GM21737 (cell line): ENCODE measurements at regions not wholly inside any gene's neighbourhood (a gene's known extent, or its start where the extent isn't known, plus 50 kb on each side); places are given as distances from the start of the nearest gene placed in this dataset.

Experiments used
- ATAC-seq: cut with Tn5 transposase; IDR thresholded peaks from one replicate; pipeline ENCODE4 v1.9.1; 2021; ENCODE audit warnings: mild to moderate bottlenecking, moderate library complexity; ENCODE audit not compliant: unreplicated experiment

DNA sequence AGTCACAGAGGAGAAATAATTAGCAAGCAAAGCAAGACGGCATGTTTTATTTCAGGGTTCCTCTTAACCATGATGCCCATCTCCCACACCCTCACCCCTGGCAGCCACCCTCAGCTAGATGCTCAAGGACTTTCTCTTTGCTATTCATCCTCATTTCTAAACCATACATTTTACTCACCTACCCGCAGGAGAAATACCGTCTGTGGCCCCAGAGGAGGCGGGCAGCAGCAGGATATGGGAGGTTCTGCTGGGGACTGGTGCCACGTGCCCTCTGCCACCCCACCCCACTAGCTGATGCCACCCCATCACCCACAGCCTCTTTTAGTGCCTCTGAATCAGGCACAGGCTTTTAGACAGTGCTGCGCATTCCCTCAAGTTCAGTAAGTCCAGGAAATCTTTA is 168.7 kb upstream of the ITGB1 start:
- ATAC-seq, result no peak

DNA sequence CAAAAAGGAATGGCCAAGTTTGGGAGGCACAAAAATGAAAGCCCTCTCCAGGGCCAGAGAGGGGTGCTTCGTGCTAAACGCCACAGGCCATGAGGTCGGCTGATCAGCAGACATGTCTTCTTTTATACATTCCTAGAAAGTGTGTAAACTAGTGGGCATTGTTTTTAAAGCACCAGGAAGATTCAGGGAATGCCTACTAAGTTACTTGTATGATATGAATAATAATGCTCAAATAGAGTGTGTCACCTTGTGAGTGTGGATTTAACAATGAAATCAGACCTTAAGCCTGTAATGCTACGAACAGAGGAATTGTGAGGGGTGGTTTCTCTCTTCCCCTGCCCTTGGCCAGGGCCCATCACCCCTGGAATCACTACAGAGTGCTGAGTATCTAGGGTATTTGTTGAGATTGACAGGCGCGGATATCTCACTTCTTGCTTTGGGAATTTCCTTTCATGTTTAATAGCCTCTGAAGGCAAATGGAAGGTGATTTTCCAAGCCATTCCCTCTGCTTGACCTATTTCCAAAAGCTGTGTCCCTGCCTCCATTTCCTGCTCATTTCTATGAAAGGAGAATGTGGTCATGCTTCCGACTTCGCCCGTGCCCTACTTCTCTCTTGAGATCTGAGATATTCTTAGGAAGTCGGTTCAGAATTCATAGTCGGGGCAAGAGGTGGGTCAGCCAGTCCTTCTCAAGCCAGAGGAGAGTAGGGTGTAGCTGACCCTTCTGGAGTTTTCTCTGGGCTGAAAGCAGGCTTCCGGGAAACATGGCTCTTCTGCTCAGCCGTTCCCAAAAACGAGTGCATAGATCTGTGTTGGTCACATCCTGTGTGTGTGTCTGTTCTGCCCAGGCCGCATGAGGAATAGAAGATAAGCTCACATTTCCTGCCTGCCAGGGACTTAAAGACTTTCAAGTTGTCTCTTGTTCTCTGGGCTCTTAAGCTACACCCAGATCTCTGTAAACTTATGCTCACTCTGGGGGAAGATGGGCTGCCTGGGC is 167.8 kb upstream of the ITGB1 start:
- ATAC-seq, result no peak

DNA sequence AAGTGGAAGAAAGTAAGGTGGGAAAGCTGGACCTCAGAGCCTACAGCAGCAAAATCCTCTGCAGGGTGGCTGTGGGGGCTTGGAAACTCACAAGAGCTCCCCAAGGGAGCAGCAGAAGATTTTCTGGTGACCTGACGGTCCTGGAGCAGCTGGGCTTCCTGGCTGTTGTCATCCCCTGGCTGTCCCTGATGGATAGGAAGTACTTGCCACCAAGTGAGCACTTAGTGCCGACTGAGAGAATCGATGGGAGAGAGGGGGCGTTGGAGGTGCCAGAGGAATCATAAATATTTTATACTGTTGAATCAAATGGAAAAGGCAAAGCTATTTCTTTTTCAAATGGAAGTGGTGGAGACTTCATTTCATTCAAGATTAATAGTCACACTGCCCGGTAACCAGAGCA is 167.1 kb upstream of the ITGB1 start:
- no peak for ATAC-seq

DNA sequence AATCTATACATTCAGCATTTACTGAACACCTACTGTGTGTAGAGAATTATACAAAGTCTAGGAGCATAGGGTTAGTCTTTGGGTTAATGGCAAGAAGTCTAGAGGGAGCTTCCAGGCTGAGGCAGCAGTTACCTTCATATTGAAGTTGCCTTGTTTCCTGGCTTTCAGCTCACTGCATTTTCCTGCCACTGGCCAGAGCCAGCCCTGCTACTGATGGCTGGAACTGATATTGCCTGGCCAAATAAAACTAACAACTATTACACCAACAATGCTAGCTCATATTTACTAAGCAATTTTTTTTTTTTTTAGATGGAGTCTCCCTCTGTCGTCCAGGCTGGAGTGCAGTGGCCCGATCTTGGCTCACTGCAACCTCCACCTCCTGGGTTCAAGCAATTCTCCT is 165.7 kb upstream of the ITGB1 start:
- no peak for ATAC-seq

DNA sequence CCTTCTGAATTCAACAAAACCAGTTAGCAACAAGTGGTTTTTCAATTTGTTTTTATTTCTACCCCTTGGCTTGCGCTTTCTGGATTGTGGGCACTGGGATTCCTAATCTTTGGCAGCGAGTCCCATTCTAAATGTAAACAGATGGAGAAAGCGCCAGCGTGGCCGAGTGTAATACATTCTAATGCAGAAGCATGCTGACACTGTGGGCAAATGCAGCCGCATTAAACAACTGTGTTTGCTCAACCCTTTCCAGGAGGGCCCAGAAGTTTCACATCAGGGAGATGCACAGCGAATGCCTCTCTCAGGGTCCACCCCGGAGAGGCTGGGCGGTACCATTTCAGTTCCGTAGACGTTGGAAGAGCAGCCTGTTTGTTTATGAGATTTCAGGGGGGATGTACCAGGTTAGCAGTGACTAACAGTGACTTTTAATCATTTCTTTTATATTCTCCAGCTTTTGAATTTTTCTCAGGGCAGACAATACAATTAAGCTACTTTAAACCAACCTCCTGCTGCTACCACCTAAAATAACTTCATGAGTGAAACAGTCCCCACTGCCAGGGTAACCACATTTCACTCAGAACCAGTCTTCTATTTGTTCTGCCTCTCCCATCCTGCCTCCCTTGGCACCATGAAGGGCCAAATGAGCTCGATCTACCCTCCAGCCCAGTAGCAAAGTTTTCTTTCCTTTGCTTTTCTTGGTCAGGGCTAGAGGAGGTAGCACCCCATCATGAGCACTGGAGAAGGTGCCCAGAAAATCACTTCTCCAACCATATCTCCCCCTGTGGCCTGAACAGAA is 164.2 kb upstream of the ITGB1 start:
- ATAC-seq, result no peak

DNA sequence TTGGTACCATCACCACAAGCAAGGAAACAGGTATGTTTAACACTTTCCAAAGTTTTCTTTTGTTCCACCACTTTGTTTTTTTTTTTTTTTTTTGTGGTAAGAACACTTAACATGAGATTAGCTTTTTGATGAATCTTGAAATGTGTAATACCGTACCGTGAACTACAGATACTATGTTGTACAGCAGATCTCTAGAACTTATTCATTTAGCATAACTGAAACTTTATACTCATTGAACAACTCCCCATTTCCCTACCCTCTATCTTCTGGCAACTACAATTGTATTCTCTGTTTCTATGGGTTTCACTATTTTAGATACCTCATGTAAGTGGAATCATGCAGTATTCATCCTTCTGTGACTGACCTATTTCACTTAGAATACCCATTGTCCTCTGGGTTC is 162.7 kb upstream of the ITGB1 start:
- no peak for ATAC-seq

DNA sequence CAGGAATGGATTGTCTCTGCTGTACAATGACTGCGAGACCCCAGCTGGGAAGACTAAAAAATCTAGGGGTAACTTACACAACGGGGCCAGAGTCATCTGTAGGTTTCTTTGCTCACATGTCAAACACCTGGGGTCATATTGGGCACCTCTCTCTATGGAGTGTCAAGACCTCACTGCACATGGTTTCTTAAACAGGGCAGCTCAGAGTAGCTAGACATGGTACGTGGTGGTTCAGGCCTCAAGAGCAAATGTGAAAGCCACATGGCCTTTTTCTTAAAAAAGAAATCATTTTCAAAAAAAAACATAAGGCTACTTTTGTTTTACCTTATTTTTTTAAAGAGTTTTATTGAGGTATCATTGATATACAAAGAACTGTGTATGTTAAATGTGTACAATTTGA is 162.2 kb upstream of the ITGB1 start:
- no peak for ATAC-seq

DNA sequence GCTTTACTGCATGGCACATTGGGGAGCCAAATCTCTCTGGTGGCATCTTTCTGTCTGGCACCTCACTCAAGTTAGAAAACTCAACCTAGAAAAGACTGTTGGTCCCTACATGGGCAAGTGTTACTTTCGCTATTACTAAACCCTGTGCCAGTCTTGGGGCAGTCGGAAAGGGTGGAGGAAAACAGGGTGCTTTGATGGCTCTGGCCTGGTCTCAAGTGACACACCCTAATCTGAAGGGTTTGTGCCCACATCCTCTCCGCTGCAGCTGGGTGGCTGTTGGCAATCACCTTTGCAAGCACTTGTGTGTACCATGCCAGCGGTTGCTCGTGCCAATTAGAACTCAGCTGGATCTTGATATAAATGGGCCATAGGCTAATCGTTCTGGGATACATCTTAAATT is 159.8 kb upstream of the ITGB1 start:
- ATAC-seq, result no peak

DNA sequence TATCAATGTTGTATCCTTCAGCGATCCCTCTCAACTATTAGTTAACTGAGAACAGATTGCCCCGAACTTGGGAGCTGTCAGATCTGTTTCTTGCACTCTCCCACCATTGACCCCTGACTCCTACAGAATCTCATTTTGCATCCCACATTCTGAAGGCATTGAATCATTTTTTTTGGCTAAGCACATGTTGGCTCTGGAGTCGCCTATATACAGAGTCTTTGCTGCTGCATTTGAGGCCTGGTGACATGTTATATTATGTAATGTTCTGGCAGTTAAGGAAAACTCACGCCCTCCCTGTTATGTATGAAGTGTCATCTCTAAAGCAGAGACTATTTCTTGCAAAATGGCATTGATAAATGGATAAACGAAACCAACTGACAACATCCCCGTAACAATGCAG is 159.2 kb upstream of the ITGB1 start:
- no peak for ATAC-seq

DNA sequence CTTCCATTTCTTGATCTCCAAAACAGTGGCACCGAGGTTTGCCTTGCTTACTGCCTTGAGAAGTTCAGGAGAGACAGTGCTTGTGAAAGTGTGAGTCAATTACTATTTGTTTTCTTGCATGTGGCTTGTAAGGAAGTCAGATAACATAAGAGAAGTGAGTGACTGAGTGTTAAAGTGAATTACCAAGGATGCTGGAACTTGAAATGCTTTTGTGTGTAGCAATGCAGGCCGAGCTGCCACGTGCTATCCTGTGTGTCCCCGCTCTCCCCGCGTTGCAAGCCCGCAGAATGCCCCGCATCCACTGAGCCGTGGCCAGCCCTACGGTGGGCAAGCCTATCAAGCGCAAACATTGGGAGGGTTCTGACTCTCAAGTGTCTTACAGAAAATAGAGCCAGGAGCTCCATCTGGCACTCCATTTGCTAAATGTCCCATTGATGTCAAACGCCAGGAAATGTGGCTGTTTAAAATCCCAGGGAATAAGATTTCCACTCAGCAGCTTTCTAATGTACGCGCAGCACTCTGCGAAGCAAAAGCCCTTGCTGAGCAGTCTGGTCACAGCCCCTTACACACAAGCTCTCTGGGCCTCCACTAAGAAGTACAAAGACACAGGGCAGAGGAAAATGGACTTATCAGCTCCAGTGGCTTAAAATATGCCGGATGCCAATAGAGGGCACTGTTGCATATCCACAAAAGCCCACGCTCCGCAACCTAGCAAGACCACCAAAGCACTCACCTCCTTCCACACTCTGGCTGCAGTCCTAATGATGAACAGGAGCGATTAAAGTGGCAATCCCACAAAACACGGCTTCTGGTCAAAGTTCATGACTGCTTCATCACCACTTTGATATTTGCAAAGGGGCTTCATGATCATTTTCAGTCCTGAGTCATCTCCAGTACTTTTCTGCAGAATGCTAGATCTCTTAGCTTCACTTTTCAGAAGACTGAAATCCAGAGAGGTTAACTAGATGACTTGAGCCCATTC is 158.0 kb upstream of the ITGB1 start:
- ATAC-seq, result no peak

DNA sequence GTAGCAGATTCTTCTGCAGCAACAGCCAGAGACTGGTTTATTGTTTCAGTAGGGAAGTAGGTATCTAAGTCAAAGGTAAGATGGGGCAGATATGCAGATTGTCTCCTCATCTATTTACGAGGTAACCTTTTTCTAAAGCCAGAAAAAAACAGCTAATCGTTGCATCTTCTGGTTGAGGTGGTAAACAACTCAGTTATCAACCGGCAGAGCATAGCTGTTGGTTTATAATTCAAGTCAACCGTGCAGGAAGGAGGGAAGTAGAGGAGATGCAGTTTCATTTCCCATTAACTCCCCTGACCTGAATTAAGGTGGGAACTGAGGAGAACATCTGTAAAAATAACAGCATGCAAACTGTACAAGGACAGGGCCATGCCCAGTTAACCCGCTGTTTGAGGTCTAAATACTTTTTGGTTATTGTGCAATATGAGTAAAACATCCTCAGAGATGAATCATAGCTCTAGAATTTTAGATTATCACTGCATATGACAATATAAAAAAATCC is 156.5 kb upstream of the ITGB1 start:
- no peak for ATAC-seq

DNA sequence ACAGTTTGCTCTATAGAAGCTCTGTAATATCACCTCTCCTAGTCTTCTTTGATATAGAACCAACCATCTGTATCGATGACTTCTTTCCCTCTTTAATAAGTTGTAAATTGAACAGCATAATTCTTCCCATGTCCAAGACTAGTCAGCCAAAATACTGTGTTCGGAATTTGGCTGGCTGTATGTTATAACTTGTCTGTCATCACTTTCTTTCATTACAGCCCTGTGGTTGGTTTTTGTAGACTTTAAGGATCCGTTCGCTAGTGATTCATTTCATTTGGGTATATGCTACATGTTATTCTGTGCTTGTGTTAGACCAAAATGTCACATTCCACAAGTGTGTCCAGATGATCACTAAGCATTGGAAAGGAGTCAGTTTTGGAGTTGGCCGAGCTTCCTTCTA is 155.4 kb upstream of the ITGB1 start:
- ATAC-seq, result no peak

DNA sequence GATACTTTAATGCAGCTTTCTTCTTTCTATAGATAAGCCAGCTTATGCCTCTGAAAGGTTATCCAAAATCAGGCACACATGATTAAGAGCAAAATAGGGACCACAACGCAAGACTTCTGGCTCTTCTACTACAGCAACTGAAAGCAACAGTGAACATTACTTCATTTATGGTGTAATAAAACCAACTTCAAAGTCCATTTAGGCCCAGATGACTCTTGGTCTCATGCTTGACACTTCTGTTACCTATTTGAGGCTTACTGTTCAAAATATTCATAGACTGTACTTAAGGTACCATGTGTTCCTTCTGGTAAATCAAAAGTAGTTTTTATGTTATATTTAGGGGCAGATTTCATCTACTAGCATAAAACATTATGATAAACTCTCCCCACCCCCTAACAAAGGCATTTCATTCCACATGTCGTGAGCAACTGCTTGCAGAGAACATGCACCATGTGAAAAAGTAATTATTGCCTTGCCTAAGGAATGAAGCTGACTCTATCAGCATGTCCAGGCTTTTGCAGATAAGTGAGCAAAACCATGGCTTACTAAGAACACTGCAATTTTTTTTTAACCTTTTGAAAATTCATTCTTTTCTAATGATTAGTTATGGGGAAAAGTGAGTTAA is 154.9 kb upstream of the ITGB1 start:
- ATAC-seq, result no peak

DNA sequence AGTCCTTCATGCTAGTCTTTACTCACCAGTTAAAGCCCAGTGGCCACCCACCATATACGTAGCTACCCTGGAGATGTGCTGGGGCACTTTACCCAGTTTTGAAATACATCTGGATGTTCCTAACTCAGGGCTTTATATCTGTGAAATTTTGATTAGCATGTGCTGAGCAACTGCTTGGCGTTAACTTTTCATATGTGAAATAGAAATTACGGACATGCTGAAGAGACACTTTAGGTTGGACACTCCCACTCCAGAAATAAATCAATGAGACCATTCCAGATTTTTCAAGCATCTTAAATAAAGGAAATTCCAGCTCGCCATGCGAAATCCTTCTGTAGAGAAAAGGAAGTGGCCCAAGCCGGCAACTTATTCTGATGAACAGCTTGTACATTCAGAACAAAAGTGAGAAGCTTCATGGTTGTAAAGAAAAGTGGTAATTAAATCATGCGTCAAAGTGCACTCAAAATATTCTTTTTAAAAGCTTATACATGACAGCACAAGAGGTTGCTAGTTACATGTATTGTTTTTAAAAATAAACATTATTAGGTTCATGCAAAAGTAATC is 153.5 kb upstream of the ITGB1 start:
- ATAC-seq, result no peak

DNA sequence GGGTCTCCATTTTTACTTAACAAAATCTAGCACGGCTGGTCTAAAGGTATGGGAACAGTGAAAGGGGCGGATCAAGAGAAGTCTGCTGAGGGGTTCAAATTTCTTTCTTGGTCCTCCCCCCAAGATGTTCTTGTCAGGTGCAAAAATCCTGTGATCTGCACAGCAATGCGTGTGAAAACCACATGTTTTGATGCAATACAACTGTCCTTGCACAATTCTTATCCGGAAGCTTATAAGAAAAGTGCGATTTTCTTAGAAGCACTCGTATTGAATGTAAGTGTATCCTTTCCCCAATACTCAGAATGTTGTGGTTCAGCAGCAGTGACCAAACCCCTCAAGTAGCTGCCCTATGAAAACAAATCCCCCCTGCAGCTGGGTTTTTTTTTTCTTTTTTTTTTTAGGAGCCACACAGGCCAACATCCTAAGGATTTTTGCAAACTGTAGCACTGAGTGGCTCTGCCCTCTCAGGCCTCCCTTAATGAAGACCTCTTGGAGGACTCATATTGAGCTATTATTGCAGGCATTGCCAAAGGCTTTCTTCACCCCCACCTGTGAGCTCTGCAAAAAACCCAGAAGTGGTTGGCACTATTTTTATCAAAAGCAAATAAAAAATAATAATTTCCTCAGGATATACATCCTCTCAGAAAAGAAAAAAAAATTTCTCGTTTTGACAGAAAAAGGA is 151.9 kb upstream of the ITGB1 start:
- no peak for ATAC-seq

DNA sequence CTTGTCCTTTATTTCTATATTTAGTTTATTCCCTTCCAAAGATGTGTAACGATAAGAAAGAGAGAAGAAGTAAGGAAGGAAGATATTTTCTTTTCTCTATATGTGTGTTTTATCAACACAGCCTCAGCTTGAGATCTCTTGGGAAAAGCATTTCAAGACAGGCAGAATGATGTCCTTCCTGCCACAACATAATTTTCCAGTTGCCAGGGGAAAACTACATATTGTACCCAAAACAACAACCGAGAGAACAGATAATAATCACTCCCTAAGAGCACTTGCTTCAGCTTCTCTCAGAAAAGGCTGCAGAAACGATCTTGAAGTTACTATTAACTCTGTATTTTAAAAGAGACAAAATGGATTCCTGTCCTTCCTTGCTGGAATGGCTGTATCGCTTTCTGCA is 151.4 kb upstream of the ITGB1 start:
- ATAC-seq, result no peak

DNA sequence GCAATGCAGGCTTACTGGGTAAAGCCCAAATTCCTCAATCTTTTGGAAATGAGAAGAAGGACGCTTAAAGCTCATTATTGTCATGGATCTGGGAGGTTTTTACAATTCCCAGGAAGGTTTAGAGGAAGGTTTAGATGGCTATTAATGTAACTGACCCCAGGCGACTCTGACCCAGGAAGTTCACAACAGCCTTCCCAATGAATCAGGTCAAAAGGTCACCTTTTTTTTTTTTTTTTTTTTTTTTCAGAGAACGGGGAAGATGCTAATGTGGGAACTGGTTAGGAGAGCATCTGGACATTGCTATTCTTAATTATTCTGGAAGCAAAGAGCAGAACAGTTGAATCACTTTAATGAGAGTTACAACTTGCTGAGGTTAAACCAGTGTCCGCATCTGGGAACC is 149.9 kb upstream of the ITGB1 start:
- ATAC-seq, result no peak

DNA sequence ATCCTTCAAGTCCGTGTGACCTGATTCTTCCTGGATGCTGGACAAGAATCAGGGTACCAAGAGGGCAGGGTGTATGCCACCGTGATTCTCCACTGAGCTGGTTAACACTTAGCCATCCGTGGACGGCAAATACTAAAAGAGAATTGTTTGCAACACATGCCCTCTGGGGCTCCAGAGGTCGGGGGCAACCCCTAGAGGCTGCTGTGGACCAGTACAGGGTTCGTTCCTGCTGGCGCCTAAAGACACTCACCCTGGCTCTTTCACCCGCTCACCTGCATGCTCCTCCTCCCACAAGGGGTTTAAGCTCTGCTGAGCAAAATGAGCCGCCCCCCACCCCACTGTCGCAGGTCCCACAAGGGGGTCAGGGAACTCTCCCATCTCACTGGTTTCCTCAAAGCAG is 148.7 kb upstream of the ITGB1 start:
- ATAC-seq, result no peak

DNA sequence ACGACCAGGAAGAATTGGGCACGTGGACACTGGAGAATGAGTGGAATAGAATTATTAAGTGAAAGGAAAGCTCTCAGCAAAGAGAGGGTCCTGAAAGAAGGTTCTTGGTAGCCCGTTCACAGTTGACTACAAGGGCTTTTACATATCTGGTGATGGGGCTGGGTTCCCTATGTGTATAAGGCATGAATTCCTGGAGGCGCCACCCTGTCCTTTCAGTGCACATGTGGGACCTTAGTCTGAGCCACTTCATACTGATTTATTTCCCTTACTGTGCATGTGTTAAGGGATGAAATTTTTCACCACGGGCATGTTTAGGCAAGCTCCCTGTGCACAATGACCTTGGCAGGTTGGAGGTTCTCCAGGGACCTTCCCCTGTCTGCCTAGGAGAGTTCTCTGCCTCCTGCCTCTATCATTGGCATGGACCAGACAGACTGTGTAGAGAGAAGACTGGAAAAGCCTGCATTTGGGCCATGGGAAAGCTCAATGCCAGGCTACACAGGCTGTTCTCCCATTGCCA is 145.9 kb upstream of the ITGB1 start:
- no peak for ATAC-seq
